ENCODE measurements at regions not wholly inside any gene's neighbourhood (a gene's known extent, or its start where the extent isn't known, plus 50 kb on each side); places are given as distances from the start of the nearest gene placed in this dataset.
"Not testable (repeated sequence)": the region's sequence is repeated elsewhere in the genome, so short reads cannot be mapped to it uniquely, and the experiment has no call there.

GRCh38 chr14:22105006-22105623, 431.5 kb upstream of the OR4E1 start:
- no peak overlapping the region for H3K27ac ChIP-seq
- POLR2A ChIA-PET (ENCODE audit: low non-redundant PET), result no interaction called here
- no peak for DNase-seq (ENCODE audit: low spot score)
- TF ChIP-seq CTCF (conservative IDR thresholded peaks at IDR 0.05; ENCODE audit: low read depth), result no peak
- CTCF ChIA-PET, result interaction anchor here (0.5 kb wide), 1 partner anchor 115 kb away, joined by 3 read pairs; no protein-coding TSS in a partner anchor

GRCh38 chr14:22100764-22101120, 427.1 kb upstream of the OR4E1 start:
- DNase-seq (ENCODE audit: low spot score); POLR2A ChIA-PET (ENCODE audit: low non-redundant PET); H3K27ac ChIP-seq: not testable (repeated sequence)
- CTCF ChIA-PET, result interaction anchor here (0.6 to 1.1 kb wide), 4 partner anchors 10 to 59 kb away, joined by 3 to 5 read pairs (median 4); no protein-coding TSS in a partner anchor

GRCh38 chr14:22099942-22100763, 426.5 kb upstream of the OR4E1 start:
- CTCF ChIA-PET, result interaction anchor here (0.6 to 1.1 kb wide), 3 partner anchors 12 to 59 kb away, joined by 3 to 5 read pairs (median 3); no protein-coding TSS in a partner anchor
- peak; percentile 63 for DNase-seq (ENCODE audit: low spot score)
- POLR2A ChIA-PET (ENCODE audit: low non-redundant PET), result no interaction called here
- TF ChIP-seq CTCF (conservative IDR thresholded peaks at IDR 0.05; ENCODE audit: low read depth), result peak; percentile 41
- no peak overlapping the region for H3K27ac ChIP-seq

GRCh38 chr14:22098435-22098834, 424.8 kb upstream of the OR4E1 start:
- TF ChIP-seq CTCF (conservative IDR thresholded peaks at IDR 0.05; ENCODE audit: low read depth), result no peak
- no peak for DNase-seq (ENCODE audit: low spot score)
- ChIA-PET POLR2A (ENCODE audit: low non-redundant PET) (no interaction called here), CTCF (interaction anchor here (0.6 to 1.1 kb wide), 3 partner anchors 14 to 250 kb away, joined by 3 to 5 read pairs (median 4); no protein-coding TSS in a partner anchor)
- H3K27ac ChIP-seq, result no peak overlapping the region

- H3K27ac ChIP-seq, result no peak overlapping the region
- POLR2A ChIA-PET (ENCODE audit: low non-redundant PET), result no interaction called here
- no peak for DNase-seq (ENCODE audit: low spot score)
- CTCF ChIA-PET, result interaction anchor here (0.6 to 1.1 kb wide), 4 partner anchors 13 to 1926 kb away, joined by 3 to 5 read pairs (median 4); no protein-coding TSS in a partner anchor
- no peak for TF ChIP-seq CTCF (conservative IDR thresholded peaks at IDR 0.05; ENCODE audit: low read depth)
These were observed 424.1 kb upstream of the OR4E1 start for GRCh38 chr14:22097586-22098292.

- POLR2A ChIA-PET (ENCODE audit: low non-redundant PET), result no interaction called here
- no peak overlapping the region for H3K27ac ChIP-seq
- TF ChIP-seq CTCF (conservative IDR thresholded peaks at IDR 0.05; ENCODE audit: low read depth), result no peak
- CTCF ChIA-PET, result no interaction called here
- DNase-seq (ENCODE audit: low spot score), result no peak
These were observed 423.5 kb upstream of the OR4E1 start for GRCh38 chr14:22097072-22097471.
